H9 (cell line): ENCODE measurements at regions not wholly inside any gene's neighbourhood (a gene's known extent, or its start where the extent isn't known, plus 50 kb on each side); places are given as distances from the start of the nearest gene placed in this dataset.

Experiments
- DNase-seq: peaks from one replicate; pipeline ENCODE4 v3.0.0-alpha.2; 2017
- H2AFZ ChIP-seq: one replicate; pipeline ENCODE4 v1.6.1; 2013; ENCODE audit warnings: mild to moderate bottlenecking, low read length, control low read depth, moderate library complexity
- H2AK5ac ChIP-seq: 2 replicates; pipeline ENCODE4 v1.6.1; 2013; ENCODE audit warnings: low read length, control low read depth, mixed read lengths; ENCODE audit not compliant: insufficient read length
- H2BK120ac ChIP-seq: one replicate; pipeline ENCODE4 v1.6.1; 2013; ENCODE audit warnings: low read depth, mild to moderate bottlenecking, low read length, control low read depth, inconsistent platforms; ENCODE audit not compliant: poor library complexity, severe bottlenecking
- H2BK12ac ChIP-seq: 2 replicates; pipeline ENCODE4 v1.6.1; 2013; ENCODE audit warnings: low read length, control low read depth, mixed read lengths, low read depth; ENCODE audit not compliant: insufficient read length
- H2BK15ac ChIP-seq: 2 replicates; pipeline ENCODE4 v1.6.1; 2013; ENCODE audit warnings: low read depth, low read length, control low read depth
- H2BK20ac ChIP-seq: one replicate; pipeline ENCODE4 v1.6.1; 2013; ENCODE audit warnings: low read depth, mild to moderate bottlenecking, low read length, control low read depth, inconsistent platforms; ENCODE audit not compliant: poor library complexity, severe bottlenecking
- H2BK5ac ChIP-seq: 2 replicates; pipeline ENCODE4 v1.6.1; 2013; ENCODE audit warnings: low read length, control low read depth, mixed read lengths; ENCODE audit not compliant: insufficient read length
- H3K14ac ChIP-seq: 2 replicates; pipeline ENCODE4 v1.6.1; 2013; ENCODE audit warnings: low read length, control low read depth; ENCODE audit not compliant: insufficient read depth
- H3K18ac ChIP-seq: 2 replicates; pipeline ENCODE4 v1.6.1; 2013; ENCODE audit warnings: low read depth, mild to moderate bottlenecking, mixed read lengths, low read length, control low read depth; ENCODE audit not compliant: insufficient read length
- H3K23ac ChIP-seq: 2 replicates; pipeline ENCODE4 v1.6.1; 2013; ENCODE audit warnings: low read length, control low read depth, mixed read lengths, low read depth; ENCODE audit not compliant: insufficient read length
- H3K23me2 ChIP-seq: 2 replicates; pipeline ENCODE4 v1.6.1; 2013; ENCODE audit warnings: low read depth, mild to moderate bottlenecking, mixed read lengths, low read length, control low read depth; ENCODE audit not compliant: insufficient read length, poor library complexity, severe bottlenecking
- H3K27ac ChIP-seq: 2 replicates; pipeline ENCODE4 v1.5.1; 2013; ENCODE audit warnings: low read length, control low read depth, mixed read lengths, low read depth; ENCODE audit not compliant: insufficient read length
- H3K27me3 ChIP-seq: 2 replicates; pipeline ENCODE4 v1.6.1; 2013; ENCODE audit warnings: low read length, control low read depth, inconsistent platforms; ENCODE audit not compliant: insufficient read depth
- H3K4ac ChIP-seq: 2 replicates; pipeline ENCODE4 v1.6.1; 2013; ENCODE audit warnings: low read depth, mild to moderate bottlenecking, control low read depth, inconsistent platforms, low read length, moderate library complexity
- H3K4me1 ChIP-seq: 2 replicates; pipeline ENCODE4 v1.6.1; 2013; ENCODE audit warnings: low read length, control low read depth, inconsistent platforms; ENCODE audit not compliant: insufficient read depth
- H3K4me2 ChIP-seq: 2 replicates; pipeline ENCODE4 v1.6.1; 2013; ENCODE audit warnings: low read length, control low read depth, mixed read lengths; ENCODE audit not compliant: insufficient read length, insufficient read depth
- H3K56ac ChIP-seq: 2 replicates; pipeline ENCODE4 v1.6.1; 2013; ENCODE audit warnings: low read depth, mild to moderate bottlenecking, mixed read lengths, low read length, control low read depth; ENCODE audit not compliant: insufficient read length
- H3K79me1 ChIP-seq: 2 replicates; pipeline ENCODE4 v1.6.1; 2013; ENCODE audit warnings: low read depth, mild to moderate bottlenecking, moderate library complexity, low read length, control low read depth, inconsistent platforms; ENCODE audit not compliant: insufficient read depth, poor library complexity, severe bottlenecking
- H3K79me2 ChIP-seq: 2 replicates; pipeline ENCODE4 v1.6.1; 2013; ENCODE audit warnings: low read length, control low read depth, inconsistent platforms; ENCODE audit not compliant: insufficient read depth
- H3K9ac ChIP-seq: 2 replicates; pipeline ENCODE4 v1.6.1; 2013; ENCODE audit warnings: low read length, control low read depth, mixed read lengths; ENCODE audit not compliant: insufficient read length; ENCODE audit errors: extremely low read depth
- H3K9me3 ChIP-seq: one replicate; pipeline ENCODE4 v1.6.1; 2013; ENCODE audit warnings: low read depth, low read length, inconsistent platforms; ENCODE audit not compliant: control insufficient read depth
- H3T11ph ChIP-seq: one replicate; pipeline ENCODE4 v1.6.1; 2013; ENCODE audit warnings: mild to moderate bottlenecking, low read length, control low read depth, inconsistent platforms
- H4K20me1 ChIP-seq: one replicate; pipeline ENCODE4 v1.6.1; 2013; ENCODE audit not compliant: control insufficient read depth, insufficient read length, insufficient read depth
- H4K5ac ChIP-seq: 2 replicates; pipeline ENCODE4 v1.6.1; 2013; ENCODE audit warnings: low read depth, mild to moderate bottlenecking, mixed read lengths, low read length, control low read depth; ENCODE audit not compliant: insufficient read length
- H4K8ac ChIP-seq: replicated peaks from 2 replicates; pipeline ENCODE4 v1.6.1; 2013; ENCODE audit warnings: low read length, control low read depth, mixed read lengths, low read depth; ENCODE audit not compliant: insufficient read length
- H4K91ac ChIP-seq: 2 replicates; pipeline ENCODE4 v1.6.1; 2013; ENCODE audit warnings: low read depth, mild to moderate bottlenecking, moderate library complexity, mixed read lengths, low read length, control low read depth; ENCODE audit not compliant: insufficient read length
- H3K27ac Mint-ChIP-seq, 3 experiments: 2 replicates in 2 of 3; 3 replicates in 1 of 3; pipeline ENCODE4 v1.8.0; 2020 to 2021; ENCODE audit warnings: mixed read lengths in 3 of 3, mild to moderate bottlenecking in 1 of 3, moderate library complexity in 1 of 3
- H3K27me3 Mint-ChIP-seq: 2 replicates; pipeline ENCODE4 v1.8.0; 2021; ENCODE audit warnings: low read depth, mild to moderate bottlenecking, moderate library complexity, mixed read lengths
- H3K36me3 Mint-ChIP-seq, 3 experiments: 2 replicates in 2 of 3; 3 replicates in 1 of 3; pipeline ENCODE4 v1.8.0; 2020 to 2021; ENCODE audit warnings: low read depth in 3 of 3, mixed read lengths in 3 of 3; ENCODE audit not compliant: insufficient read depth in 1 of 3
- H3K4me1 Mint-ChIP-seq, 2 experiments: 2 replicates each; pipeline ENCODE4 v1.8.0; 2020; ENCODE audit warnings: mixed read lengths in 2 of 2
- H3K4me3 Mint-ChIP-seq, 2 experiments: 2 replicates in 1 of 2; 3 replicates in 1 of 2; pipeline ENCODE4 v1.8.0; 2020 to 2021; ENCODE audit warnings: mild to moderate bottlenecking in 2 of 2, mixed read lengths in 2 of 2, moderate library complexity in 1 of 2
- H3K9me3 Mint-ChIP-seq, 2 experiments: 2 replicates in 1 of 2; 3 replicates in 1 of 2; pipeline ENCODE4 v1.8.0; 2020; ENCODE audit warnings: mild to moderate bottlenecking in 2 of 2, mixed read lengths in 2 of 2, moderate library complexity in 1 of 2
- WGBS: extraction: QIAGEN DNeasy Blood & Tissue Kit; methylation state at CpG from one replicate; pipeline ENCODE4 v1.1.7; 2013; ENCODE audit warnings: missing lambda C conversion rate, low lambda C conversion rate, mixed read lengths; ENCODE audit not compliant: insufficient read length; ENCODE audit errors: extremely low coverage; 5-methylcytosine and 5-hydroxymethylcytosine counted together
- TF ChIP-seq, protein P1 (sequence below): fragments of 200-600 bp; sonication (generic); conservative IDR thresholded peaks from 3 replicates; pipeline ENCODE4 v1.8.0; 2021; ENCODE audit warnings: antibody characterized with exemption, mild to moderate bottlenecking

DNA sequence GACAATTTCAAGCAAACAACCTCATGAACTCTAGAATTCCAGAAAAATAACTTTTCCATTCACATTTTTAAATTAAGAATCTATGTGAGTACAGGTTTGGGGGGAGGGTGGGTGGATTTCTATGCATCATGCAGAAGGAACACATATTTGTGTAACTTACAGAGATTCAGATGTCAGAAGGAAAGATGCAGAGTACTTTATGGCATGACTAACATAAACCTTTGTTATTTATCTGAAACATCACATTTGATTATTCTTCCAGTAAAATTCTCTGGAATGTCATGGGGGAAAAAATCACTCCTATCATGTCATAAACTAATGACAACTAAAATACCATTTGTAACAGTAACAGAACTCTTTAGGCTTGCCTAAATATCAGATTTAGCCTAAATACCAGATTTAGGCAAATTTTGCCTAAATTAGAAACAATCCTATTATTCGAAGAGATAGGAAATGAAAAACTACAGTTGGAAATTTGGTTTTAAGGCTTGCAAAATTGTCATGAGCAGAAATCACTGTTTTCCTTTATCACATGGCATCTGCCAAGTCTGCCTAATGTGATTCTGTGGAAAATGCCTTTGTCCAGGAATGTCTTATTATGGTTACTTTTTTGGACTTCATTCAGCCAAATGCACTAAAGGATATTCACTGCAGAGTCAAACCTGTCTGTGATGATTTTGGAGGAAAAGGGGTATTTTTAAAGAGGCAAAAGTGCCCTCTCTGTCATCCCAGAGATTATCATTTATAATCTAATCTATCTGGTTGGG lies 527.7 kb upstream of the CELF2 start:
- Histone ChIP-seq H2BK5ac (no peak overlapping the region), H2BK120ac (no peak overlapping the region), H2BK12ac (no peak overlapping the region), H3K79me2 (no peaks in the 10 kb centered on the region), H2BK15ac (no peak overlapping the region), H3K27ac (no peak overlapping the region), H3K18ac (no peak overlapping the region), H3K9ac (no peak overlapping the region), H3T11ph (no peak overlapping the region), H4K5ac (no peak overlapping the region), H3K9me3 (no peaks in the 10 kb centered on the region), H3K79me1 (no peaks in the 10 kb centered on the region), H4K91ac (no peak overlapping the region), H4K20me1 (no peaks in the 10 kb centered on the region), H3K23ac (no peak overlapping the region), H2AFZ (no peak overlapping the region), H3K27me3 (no peaks in the 10 kb centered on the region), H3K56ac (no peak overlapping the region), H3K4me2 (no peak overlapping the region), H3K4ac (no peak overlapping the region), H3K14ac (no peak overlapping the region), H2AK5ac (no peak overlapping the region), H3K23me2 (no peaks in the 10 kb centered on the region), H4K8ac (no peak overlapping the region), H3K4me1 (no peaks in the 10 kb centered on the region), H2BK20ac (no peak overlapping the region)
- peaks cover 6 to 8% of the 10 kb centered on the region in 2 experiments; a peak in 3 of 4 replicates for H3K4me1 Mint-ChIP-seq
- TF ChIP-seq, protein P1, sequence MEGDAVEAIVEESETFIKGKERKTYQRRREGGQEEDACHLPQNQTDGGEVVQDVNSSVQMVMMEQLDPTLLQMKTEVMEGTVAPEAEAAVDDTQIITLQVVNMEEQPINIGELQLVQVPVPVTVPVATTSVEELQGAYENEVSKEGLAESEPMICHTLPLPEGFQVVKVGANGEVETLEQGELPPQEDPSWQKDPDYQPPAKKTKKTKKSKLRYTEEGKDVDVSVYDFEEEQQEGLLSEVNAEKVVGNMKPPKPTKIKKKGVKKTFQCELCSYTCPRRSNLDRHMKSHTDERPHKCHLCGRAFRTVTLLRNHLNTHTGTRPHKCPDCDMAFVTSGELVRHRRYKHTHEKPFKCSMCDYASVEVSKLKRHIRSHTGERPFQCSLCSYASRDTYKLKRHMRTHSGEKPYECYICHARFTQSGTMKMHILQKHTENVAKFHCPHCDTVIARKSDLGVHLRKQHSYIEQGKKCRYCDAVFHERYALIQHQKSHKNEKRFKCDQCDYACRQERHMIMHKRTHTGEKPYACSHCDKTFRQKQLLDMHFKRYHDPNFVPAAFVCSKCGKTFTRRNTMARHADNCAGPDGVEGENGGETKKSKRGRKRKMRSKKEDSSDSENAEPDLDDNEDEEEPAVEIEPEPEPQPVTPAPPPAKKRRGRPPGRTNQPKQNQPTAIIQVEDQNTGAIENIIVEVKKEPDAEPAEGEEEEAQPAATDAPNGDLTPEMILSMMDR: no peak
- WGBS: no CpG with 5 or more reads among the region's 1 CpG
- H3K4me3 Mint-ChIP-seq: no peak overlapping the region
- no peak for DNase-seq
- H3K27ac Mint-ChIP-seq: no peak overlapping the region
- no peaks in the 10 kb centered on the region for H3K9me3 Mint-ChIP-seq
- H3K27me3 Mint-ChIP-seq: no peaks in the 10 kb centered on the region
- no peaks in the 10 kb centered on the region for H3K36me3 Mint-ChIP-seq
